Aorta (tissue), 5 donors: ENCODE measurements at regions not wholly inside any gene's neighbourhood (a gene's known extent, or its start where the extent isn't known, plus 50 kb on each side); places are given as distances from the start of the nearest gene placed in this dataset.

Experiments used
- ATAC-seq: fragments of 200-7000 bp; cut with Tn5 transposase; one replicate; pipeline ENCODE4 v1.9.1; 2022; ENCODE audit warnings: moderate library complexity; ENCODE audit not compliant: low FRiP score
- DNase-seq, 2 donors: peaks; one replicate each; pipeline ENCODE4 v3.0.0-alpha.2; 2020
- H3K27ac ChIP-seq, 2 donors: one replicate each; pipeline ENCODE4 v1.5.1; 2013; ENCODE audit warnings: low read length in 2 of 2, mild to moderate bottlenecking in 2 of 2, moderate library complexity in 2 of 2, control low read depth in 1 of 2, inconsistent platforms in 1 of 2, low read depth in 1 of 2
- H3K27me3 ChIP-seq, 2 donors: one replicate each; pipeline ENCODE4 v1.6.1; 2013; ENCODE audit warnings: control low read depth in 1 of 2, low read length in 1 of 2, mild to moderate bottlenecking in 1 of 2, moderate library complexity in 1 of 2; ENCODE audit not compliant: insufficient read depth in 2 of 2, control insufficient read depth in 1 of 2
- H3K36me3 ChIP-seq, 2 donors: one replicate each; pipeline ENCODE4 v1.6.1; 2013; ENCODE audit warnings: control low read depth in 1 of 2, low read length in 1 of 2, mild to moderate bottlenecking in 1 of 2; ENCODE audit not compliant: insufficient read depth in 2 of 2, control insufficient read depth in 1 of 2
- H3K4me1 ChIP-seq, 2 donors: one replicate each; pipeline ENCODE4 v1.6.1; 2013; ENCODE audit warnings: low read length in 2 of 2, control low read depth in 1 of 2, mild to moderate bottlenecking in 1 of 2, moderate library complexity in 1 of 2; ENCODE audit not compliant: insufficient read depth in 2 of 2, control insufficient read depth in 1 of 2
- H3K4me3 ChIP-seq, 2 donors: one replicate each; pipeline ENCODE4 v1.5.1; 2013; ENCODE audit warnings: low read length in 2 of 2, control low read depth in 1 of 2, mild to moderate bottlenecking in 1 of 2
- H3K9me3 ChIP-seq: one replicate; pipeline ENCODE4 v1.6.1; 2013; ENCODE audit warnings: mild to moderate bottlenecking, low read length; ENCODE audit not compliant: control insufficient read depth
- WGBS, 2 donors: extraction: QIAGEN DNeasy Blood & Tissue Kit; methylation state at CpG; one replicate each; pipeline ENCODE4 v1.1.7; 2013; 5-methylcytosine and 5-hydroxymethylcytosine counted together
- intact Hi-C, 2 donors: fragments of 100-400 bp; cut with DNase I; formaldehyde crosslinking; loops; one replicate each; pipeline versions ENCODE4 v1.14.2 to v1.15.0; 2022
- donor health status: healthy with polysubstance abuse.
- donor health status: Bipolar disorder and iron deficiency.
- donor health status: DM: no; HTN: no; CAD: no.
- donor health status: DM: no; HTN: no; CAD: no.
- donor health status: DM: yes; HTN: yes; CAD: no.

- H3K27ac ChIP-seq: no peak overlapping the region
- ATAC-seq (no peak), DNase-seq (no peak)
- no peaks in the 10 kb centered on the region for H3K4me1 ChIP-seq
- intact Hi-C loops: no loop called here
- H3K27me3 ChIP-seq: no peaks in the 10 kb centered on the region
- WGBS, 2 donors: 67 to 73% methylated on average over 7 of the region's 7 CpGs
- no peak overlapping the region for H3K4me3 ChIP-seq
- no peaks in the 10 kb centered on the region for H3K36me3 ChIP-seq
- peaks cover 6% of the 10 kb centered on the region for H3K9me3 ChIP-seq
Measured at GRCh38 chr15:91456251-91456718, 356.2 kb downstream of the SV2B start.

- intact Hi-C loops: no loop called here
Measured at GRCh38 chr15:91456921-91457320, 356.9 kb downstream of the SV2B start.

GRCh38 chr15:91461377-91461776 is 361.3 kb downstream of the SV2B start:
- WGBS, 2 donors: 80% methylated on average over 3 of the region's 3 CpGs
- H3K27ac ChIP-seq: no peak overlapping the region
- intact Hi-C loops: no loop called here
- ATAC-seq: no peak
- peaks cover 2% of the 10 kb centered on the region for H3K9me3 ChIP-seq
- H3K36me3 ChIP-seq: no peaks in the 10 kb centered on the region
- no peaks in the 10 kb centered on the region for H3K27me3 ChIP-seq
- no peak for DNase-seq
- H3K4me3 ChIP-seq: no peak overlapping the region
- H3K4me1 ChIP-seq: no peaks in the 10 kb centered on the region

More at GRCh38 chr15:91456921-91457320, 356.9 kb downstream of the SV2B start:
- Histone ChIP-seq H3K4me3 (no peak overlapping the region), H3K27ac (no peak overlapping the region), H3K36me3 (no peaks in the 10 kb centered on the region), H3K9me3 (peaks cover 6% of the 10 kb centered on the region), H3K4me1 (no peaks in the 10 kb centered on the region), H3K27me3 (no peaks in the 10 kb centered on the region)
- 92% methylated on average over 3 of the region's 3 CpGs for WGBS, 2 donors
- DNase-seq (no peak), ATAC-seq (no peak)

GRCh38 chr15:91465086-91465485 is 365.0 kb downstream of the SV2B start:
- intact Hi-C loops: no loop called here
- ATAC-seq (no peak), DNase-seq (no peak)
- Histone ChIP-seq H3K9me3 (no peaks in the 10 kb centered on the region), H3K4me1 (no peaks in the 10 kb centered on the region), H3K27me3 (no peaks in the 10 kb centered on the region), H3K4me3 (no peak overlapping the region), H3K36me3 (no peaks in the 10 kb centered on the region), H3K27ac (no peak overlapping the region)
- WGBS, 2 donors: 78 to 79% methylated on average over 4 of the region's 4 CpGs

- ATAC-seq (no peak), DNase-seq (no peak)
- Histone ChIP-seq H3K9me3 (no peaks in the 10 kb centered on the region), H3K4me3 (no peak overlapping the region), H3K4me1 (no peaks in the 10 kb centered on the region), H3K27me3 (no peaks in the 10 kb centered on the region), H3K36me3 (no peaks in the 10 kb centered on the region), H3K27ac (no peak overlapping the region)
- intact Hi-C loops: no loop called here
- 61 to 72% methylated on average over 7 of the region's 7 CpGs for WGBS, 2 donors
Measured at GRCh38 chr15:91465696-91466095, 365.6 kb downstream of the SV2B start.

- no peaks in the 10 kb centered on the region for H3K9me3 ChIP-seq
- H3K4me1 ChIP-seq: no peaks in the 10 kb centered on the region
- no peak for DNase-seq
- H3K27me3 ChIP-seq: no peaks in the 10 kb centered on the region
- ATAC-seq: no peak
- no peak overlapping the region for H3K4me3 ChIP-seq
- WGBS, 2 donors: 78 to 79% methylated on average over 5 of the region's 5 CpGs
- no peak overlapping the region for H3K27ac ChIP-seq
- intact Hi-C loops: no loop called here
- H3K36me3 ChIP-seq: no peaks in the 10 kb centered on the region
Measured at GRCh38 chr15:91468871-91469580, 369.0 kb downstream of the SV2B start.

GRCh38 chr15:91469632-91470567 is 369.8 kb downstream of the SV2B start:
- H3K27ac ChIP-seq: no peak overlapping the region
- H3K9me3 ChIP-seq: no peaks in the 10 kb centered on the region
- DNase-seq (no peak), ATAC-seq (no peak)
- H3K36me3 ChIP-seq: no peaks in the 10 kb centered on the region
- WGBS, 2 donors: 84 to 87% methylated on average over 17 of the region's 17 CpGs
- no peak overlapping the region for H3K4me3 ChIP-seq
- H3K4me1 ChIP-seq: no peaks in the 10 kb centered on the region
- H3K27me3 ChIP-seq: no peaks in the 10 kb centered on the region
- intact Hi-C loops: no loop called here

- 36 to 43% methylated on average over 6 of the region's 6 CpGs for WGBS, 2 donors
- no peak for ATAC-seq
- Histone ChIP-seq H3K27me3 (no peaks in the 10 kb centered on the region), H3K4me1 (no peaks in the 10 kb centered on the region), H3K27ac (no peak overlapping the region), H3K36me3 (no peaks in the 10 kb centered on the region), H3K4me3 (no peak overlapping the region), H3K9me3 (no peaks in the 10 kb centered on the region)
- intact Hi-C loops: no loop called here
- no peak for DNase-seq
Measured at GRCh38 chr15:91471468-91471867, 371.4 kb downstream of the SV2B start.
